Skin of body (tissue), 1 donor: ENCODE measurements at regions not wholly inside any gene's neighbourhood (a gene's known extent, or its start where the extent isn't known, plus 50 kb on each side); places are given as distances from the start of the nearest gene placed in this dataset.
"Not testable (repeated sequence)": the region's sequence is repeated elsewhere in the genome, so short reads cannot be mapped to it uniquely, and the experiment has no call there.

Experiments
- DNase-seq: peaks from one replicate; lab custom pipeline; 2025; lab: John Stamatoyannopoulos, UW

DNA sequence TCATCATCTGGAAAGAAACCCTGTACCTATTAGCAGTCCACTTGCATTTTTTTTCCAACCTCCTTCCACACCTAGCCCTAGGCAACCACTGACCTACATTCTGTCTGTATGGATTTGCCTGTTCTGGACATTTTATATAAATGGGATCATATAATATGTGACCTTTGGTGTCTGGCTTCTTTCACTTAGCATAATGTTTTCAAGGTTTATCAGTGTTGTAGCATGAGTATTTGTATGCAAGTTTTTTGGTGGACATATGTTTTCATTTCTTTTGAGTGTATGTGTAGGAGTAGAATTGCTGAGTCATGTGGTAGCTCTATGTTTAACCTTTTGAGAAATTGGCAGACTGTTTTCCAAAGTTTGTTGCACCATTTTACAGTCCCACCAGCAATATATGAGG is 198.6 kb downstream of the CEP135 start:
- DNase-seq: no peak

GRCh38 chr4:56146956-56147355 is 198.2 kb downstream of the CEP135 start:
- no peak for DNase-seq

- no peak for DNase-seq
Measured at GRCh38 chr4:56142088-56142487, 193.3 kb downstream of the CEP135 start.

DNA sequence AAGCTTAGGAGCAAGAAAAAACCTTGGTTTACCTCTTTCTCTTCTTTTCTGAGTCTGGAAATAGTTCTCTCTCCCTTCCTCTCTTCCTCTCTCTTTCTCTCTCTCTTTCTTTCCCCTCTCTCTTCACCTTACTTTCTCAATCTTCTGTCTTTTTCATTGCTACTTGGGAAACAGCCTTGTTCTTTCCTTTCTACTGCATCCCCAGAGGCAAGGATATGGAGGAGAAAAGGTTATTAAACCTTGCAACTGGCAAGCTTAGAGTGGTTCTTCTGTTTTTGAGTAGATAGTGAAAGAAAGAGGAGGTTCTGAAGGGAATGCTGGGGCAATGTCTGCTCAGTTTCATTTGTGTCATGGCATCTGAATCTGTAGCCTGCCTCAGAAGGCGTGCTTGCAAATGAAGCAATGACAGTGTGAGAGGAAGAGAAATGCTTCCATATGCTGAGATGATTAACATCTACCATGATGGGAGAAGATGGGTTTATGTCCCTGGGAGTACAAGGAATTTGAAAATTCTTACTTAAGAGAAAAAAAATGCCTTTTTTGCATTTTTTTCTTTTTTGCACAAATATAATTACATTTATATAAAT is 190.6 kb downstream of the CEP135 start:
- DNase-seq: peak; percentile 86

GRCh38 chr4:56134834-56135233 is 186.1 kb downstream of the CEP135 start:
- not testable (repeated sequence) for DNase-seq

- DNase-seq: no peak
Measured at GRCh38 chr4:56134266-56134665, 185.5 kb downstream of the CEP135 start.

GRCh38 chr4:56132835-56133234 is 184.1 kb downstream of the CEP135 start:
- DNase-seq: no peak

DNA sequence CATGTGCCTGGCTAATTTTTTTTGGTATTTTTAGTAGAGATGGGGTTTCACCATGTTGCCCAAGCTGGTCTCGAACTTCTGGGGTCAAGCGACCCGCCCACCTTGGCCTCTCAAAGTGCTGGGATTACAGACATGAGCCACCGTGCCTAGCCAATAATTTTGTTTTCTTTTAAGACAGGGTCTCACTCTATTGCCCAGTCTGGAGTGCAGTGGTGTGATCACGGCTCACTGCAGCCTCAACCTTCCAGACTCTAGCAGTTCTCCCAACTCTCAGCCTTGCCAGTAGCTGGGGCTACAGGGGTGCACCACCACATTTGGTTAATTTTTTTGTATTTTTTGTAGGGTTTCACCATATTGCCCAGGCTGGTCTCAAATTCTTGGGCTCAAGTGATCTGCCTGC is 183.4 kb downstream of the CEP135 start:
- DNase-seq: not testable (repeated sequence)

DNA sequence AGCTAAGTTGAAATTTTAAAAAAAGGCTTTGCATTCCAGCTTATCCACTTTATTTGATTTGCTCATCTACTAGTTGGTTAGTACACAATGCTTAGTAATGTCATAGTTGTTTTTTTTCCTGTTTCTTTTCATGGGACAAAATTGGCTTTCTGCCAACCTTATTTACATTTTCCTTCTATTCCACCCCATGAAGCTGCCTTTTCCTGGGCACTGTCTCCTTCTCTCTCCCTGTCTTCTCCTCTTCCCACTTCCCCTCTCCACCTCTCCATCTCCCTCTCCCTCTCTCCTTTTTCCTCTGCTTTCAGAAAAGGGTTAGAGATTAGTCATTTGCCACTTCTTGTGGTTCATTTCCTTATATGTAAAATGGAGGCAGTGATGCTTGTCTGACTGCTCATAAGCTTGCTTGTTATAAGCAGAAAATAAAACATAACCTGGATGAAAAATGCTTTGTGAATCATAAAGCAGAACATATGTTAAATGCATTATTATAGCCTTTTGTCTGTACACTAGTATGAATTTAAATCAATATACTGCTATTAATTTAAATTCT is 181.9 kb downstream of the CEP135 start:
- no peak for DNase-seq

- no peak for DNase-seq
Measured at GRCh38 chr4:56129431-56129861, 180.7 kb downstream of the CEP135 start.

DNA sequence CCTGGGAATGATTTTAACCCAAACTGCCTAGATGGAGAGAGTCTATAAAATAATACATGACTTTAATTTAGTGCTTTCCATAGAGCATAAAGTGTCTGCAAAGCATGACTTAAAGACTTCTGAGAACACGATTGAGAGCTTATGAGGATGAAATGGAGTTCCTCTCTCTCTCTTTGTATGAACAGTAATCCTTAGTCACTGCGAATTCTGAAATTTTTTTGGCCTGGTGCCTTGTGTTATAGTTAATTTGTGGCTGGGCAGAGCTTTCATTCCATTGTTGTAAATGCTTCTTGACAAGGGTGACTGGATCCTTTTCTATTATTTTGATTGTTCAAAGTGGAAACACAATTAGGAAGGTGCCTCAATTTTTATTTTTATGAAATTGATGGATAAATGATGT is 179.5 kb downstream of the CEP135 start:
- peak; percentile 28 for DNase-seq

GRCh38 chr4:56127716-56128115 is 179.0 kb downstream of the CEP135 start:
- DNase-seq: peak; percentile 39

DNA sequence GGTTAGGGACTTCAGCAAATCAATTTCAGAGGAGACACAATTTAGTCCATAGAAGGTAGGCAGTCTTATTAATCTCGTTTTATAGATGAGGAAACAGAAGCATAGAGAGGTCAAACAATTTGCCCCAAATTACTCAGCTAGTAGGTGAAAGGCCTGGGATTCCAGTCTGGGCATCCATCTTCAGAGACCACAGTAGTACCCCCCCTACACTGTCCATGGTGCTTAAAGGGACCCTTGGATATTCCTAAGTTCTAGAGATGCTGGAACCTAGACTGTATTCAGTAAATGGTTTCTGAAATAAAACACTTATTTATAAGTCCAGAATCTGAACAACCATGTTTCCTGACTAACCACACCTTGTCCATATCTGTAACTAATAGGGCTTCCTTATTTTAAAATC is 174.8 kb downstream of the CEP135 start:
- no peak for DNase-seq

DNA sequence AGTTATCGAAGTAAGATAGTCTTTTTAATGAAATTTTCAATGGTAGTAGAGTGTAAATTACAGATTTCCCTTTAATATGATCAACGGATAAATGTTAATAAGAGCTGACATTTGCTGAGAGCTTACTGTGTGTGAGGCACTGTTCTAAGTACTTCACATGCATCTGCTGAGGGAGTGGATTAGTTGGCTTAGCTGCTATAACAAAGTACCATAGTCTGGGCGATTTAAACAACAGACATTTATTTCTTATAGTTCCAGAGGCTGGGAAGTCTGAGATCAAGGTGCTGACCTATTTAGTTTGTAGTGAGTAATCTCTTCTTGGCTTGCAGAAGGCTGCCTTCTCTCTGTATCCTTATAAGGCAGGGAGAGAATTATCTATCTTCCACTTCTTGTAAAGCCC is 174.3 kb downstream of the CEP135 start:
- no peak for DNase-seq

GRCh38 chr4:56118845-56119244 is 170.1 kb downstream of the CEP135 start:
- DNase-seq: peak; percentile 81

DNA sequence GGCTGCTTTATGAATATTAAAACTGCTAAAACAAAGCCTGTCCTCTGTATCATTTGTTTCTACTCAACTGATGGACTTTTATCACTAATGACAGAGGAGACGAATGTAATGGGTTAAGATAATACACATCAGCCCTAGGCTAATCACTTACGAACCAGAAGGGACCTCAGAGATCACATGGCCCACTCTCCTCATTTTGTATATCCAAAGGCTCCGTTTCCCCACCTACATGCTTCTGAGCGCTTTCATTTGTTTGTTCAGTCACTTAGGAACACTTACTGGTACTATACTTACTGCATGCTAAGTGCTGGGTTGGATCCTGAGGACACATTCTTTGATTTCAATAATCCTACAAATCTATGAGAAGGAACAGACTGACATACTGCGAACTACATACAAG is 169.3 kb downstream of the CEP135 start:
- no peak for DNase-seq

DNA sequence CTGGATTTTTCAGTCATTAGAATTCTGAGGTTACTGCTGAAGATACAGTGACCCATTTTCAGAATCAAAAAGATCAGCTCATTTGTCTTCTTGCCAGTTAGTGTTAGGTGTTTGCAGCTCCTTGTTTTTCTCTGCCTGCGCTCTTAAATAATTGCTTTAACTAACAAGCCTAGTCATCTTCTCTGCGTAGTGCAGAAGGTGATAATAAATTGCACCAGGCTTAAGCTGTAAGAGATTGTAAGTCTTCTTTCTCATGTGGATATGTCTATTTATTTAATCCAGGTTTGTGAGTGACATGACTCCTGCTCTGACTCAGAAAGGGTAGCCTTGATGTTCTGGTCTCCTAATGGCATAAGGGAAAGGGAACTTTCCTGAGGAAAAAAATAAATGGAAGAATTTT is 167.2 kb downstream of the CEP135 start:
- DNase-seq: no peak

DNA sequence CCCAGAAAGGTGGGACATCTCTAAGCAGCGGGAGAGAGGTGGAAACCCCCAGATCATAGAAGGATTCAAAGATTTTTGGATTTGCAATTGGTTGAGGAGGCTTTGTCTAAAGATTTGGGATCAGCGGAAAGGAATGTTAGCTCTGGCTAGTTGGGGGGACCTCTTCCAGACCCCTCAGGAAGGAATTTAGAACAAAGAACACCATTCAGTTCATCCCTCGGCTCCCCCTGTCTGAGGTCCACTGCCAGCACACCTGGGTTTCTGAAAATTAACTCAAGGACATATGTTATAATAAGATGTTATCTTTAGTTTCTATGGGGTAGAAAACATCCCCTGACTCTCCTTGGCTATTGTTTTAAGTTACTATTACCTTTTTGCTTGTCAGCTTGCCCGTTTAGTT is 163.6 kb downstream of the CEP135 start:
- no peak for DNase-seq

GRCh38 chr4:56106180-56107147 is 157.7 kb downstream of the CEP135 start:
- DNase-seq: no peak

DNA sequence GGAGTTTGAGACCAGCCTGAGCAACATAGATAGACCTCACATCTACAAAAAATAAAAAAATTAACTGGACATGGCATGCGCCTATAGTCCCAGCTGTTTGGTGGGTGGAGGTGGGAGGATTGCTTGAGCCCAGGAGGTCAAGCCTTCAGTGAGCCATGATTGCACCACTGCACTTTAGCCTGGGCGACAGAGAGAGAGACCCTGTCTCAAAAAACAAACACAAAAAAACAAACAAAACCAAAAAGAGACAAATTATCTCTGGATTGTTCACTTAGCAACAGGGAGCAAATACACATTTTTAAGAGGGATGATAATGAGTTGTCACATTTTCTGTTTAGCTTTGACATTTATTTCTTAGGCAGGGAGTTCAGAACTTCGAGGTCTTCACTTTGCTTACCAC is 155.4 kb downstream of the CEP135 start:
- no peak for DNase-seq

DNA sequence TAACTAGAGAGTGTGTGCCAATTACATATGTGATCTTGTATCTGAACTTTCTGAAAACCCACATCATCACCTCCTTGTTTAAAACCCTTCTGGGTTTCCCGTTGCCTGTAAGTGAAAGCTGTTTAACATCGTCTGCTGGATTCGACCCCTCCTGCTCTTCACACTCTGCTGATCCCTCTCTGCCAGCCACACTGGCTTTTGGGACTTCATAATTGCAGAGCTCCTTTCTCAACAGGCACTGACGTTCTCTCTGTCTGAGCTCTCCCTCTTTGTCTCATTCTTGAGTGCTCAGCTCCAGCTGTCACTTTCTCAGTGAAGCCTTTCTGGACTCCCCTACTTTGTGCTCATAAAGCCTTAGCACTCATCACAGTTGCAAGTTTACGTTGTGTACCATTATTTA is 153.9 kb downstream of the CEP135 start:
- no peak for DNase-seq

DNA sequence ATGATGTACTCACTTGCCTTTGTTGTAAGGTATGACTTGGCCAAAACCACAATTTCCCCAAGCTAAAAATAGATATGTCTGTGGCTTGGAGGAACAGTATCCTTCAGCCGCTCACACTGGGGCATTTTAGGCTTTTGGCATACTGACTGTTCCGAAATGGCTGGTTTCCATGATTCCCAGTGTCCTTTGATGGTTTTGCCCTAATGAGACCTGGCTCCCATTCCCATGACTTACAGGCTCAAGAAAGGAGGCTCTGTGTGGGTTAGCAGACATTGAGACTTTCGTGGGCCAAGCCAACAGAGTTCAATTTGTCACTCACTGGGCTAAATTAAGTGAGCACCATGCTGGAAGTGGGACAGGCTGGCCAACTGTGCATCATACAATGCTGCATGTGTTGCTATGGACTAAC is 150.6 kb downstream of the CEP135 start:
- DNase-seq: no peak

DNA sequence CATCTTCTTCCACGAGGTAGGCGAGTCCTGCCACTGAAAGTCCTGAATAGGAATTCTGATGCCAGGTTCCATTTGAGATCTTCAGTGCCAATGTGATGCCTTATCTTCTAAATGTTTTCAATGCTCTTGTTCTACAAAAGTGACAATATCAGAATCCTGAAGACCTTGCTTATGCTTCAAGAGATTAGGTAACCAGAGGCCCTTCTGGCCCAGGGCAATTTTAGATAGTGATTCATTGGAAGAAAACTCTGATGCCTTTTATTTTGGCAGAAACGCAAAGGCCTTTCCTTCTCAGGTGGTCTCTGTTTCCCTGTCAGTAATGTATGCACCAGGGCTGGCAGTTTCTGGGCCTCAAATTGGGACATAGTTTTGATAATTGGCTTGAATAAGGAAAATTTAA is 144.8 kb downstream of the CEP135 start:
- no peak for DNase-seq
